ENCODE measurements at regions not wholly inside any gene's neighbourhood (a gene's known extent, or its start where the extent isn't known, plus 50 kb on each side); places are given as distances from the start of the nearest gene placed in this dataset.

DNA sequence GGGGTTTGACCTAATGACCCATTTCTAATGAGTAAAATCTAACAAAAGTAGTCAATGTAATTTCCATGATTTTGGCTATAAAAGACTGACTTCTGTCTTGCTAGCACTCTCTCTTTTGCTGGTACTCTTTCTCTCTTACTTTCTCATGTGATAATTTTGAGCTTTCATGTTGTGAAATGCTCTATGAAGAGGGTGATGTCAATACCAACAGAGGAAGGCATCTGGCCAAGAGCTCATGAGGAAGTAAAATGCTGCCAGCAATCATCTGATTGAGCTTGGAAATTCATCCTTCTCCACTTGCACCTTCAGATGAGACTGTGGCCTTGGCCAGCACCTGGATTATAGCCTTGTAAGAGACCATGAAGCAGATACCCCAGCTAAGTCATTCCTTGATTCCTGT is 347.7 kb downstream of the HS3ST1 start:
- Histone ChIP-seq H3K27me3 (ENCODE audit: control insufficient read depth, insufficient read depth, low read length) (no peaks in the 10 kb centered on the region), H3K4me3 (ENCODE audit: low read length in 3 of 3) (no peak overlapping the region), H3K27ac (ENCODE audit: low read depth in 2 of 2, low read length in 2 of 2) (no peak overlapping the region), H3K9me3 (ENCODE audit: control insufficient read depth in 2 of 3, insufficient read depth in 1 of 3, low read length in 3 of 3) (peaks cover 0 to 4% (median 0%) of the 10 kb centered on the region in 3 donors), H3K4me1 (ENCODE audit: control insufficient read depth in 2 of 3, insufficient read depth in 2 of 3, low read depth in 1 of 3, low read length in 3 of 3) (no peaks in the 10 kb centered on the region), H3K9ac (ENCODE audit: low read length in 3 of 3) (no peak overlapping the region), H3K36me3 (ENCODE audit: control insufficient read depth in 2 of 3, insufficient read depth in 3 of 3, low read length in 3 of 3) (no peaks in the 10 kb centered on the region)
- TF ChIP-seq, protein P1, sequence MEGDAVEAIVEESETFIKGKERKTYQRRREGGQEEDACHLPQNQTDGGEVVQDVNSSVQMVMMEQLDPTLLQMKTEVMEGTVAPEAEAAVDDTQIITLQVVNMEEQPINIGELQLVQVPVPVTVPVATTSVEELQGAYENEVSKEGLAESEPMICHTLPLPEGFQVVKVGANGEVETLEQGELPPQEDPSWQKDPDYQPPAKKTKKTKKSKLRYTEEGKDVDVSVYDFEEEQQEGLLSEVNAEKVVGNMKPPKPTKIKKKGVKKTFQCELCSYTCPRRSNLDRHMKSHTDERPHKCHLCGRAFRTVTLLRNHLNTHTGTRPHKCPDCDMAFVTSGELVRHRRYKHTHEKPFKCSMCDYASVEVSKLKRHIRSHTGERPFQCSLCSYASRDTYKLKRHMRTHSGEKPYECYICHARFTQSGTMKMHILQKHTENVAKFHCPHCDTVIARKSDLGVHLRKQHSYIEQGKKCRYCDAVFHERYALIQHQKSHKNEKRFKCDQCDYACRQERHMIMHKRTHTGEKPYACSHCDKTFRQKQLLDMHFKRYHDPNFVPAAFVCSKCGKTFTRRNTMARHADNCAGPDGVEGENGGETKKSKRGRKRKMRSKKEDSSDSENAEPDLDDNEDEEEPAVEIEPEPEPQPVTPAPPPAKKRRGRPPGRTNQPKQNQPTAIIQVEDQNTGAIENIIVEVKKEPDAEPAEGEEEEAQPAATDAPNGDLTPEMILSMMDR (IDR thresholded peaks at IDR 0.05; ENCODE audit: borderline replicate concordance, extremely low read depth, insufficient read depth): no peak
- intact Hi-C loops (cut with DNase I): no loop called here
- DNase-seq (no peak), FAIRE-seq (no peak)

DNA sequence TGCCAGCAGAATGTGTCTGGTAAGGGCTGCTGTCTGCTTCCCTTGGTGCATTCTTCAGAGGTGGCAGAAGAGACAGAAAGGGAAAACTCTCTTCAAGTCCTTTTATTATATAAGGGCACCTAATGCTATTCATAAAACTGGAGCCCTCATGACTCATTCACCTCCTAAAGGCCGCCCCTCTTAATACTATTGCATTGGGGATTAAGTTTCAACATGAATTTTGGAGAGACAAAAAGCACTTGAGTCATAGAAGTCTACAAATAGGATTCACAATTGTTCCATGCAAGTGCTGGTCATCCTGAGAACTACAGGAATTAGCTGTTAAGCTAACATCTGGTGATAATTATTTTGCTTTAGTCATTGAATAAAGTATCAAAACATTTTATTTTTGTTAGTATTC is 349.5 kb downstream of the HS3ST1 start:
- Histone ChIP-seq H3K4me1 (ENCODE audit: control insufficient read depth in 2 of 3, insufficient read depth in 2 of 3, low read depth in 1 of 3, low read length in 3 of 3) (no peaks in the 10 kb centered on the region), H3K36me3 (ENCODE audit: control insufficient read depth in 2 of 3, insufficient read depth in 3 of 3, low read length in 3 of 3) (no peaks in the 10 kb centered on the region), H3K9ac (ENCODE audit: low read length in 3 of 3) (no peak overlapping the region), H3K9me3 (ENCODE audit: control insufficient read depth in 2 of 3, insufficient read depth in 1 of 3, low read length in 3 of 3) (peaks cover 0 to 4% (median 0%) of the 10 kb centered on the region in 3 donors), H3K4me3 (ENCODE audit: low read length in 3 of 3) (no peak overlapping the region), H3K27me3 (ENCODE audit: control insufficient read depth, insufficient read depth, low read length) (no peaks in the 10 kb centered on the region), H3K27ac (ENCODE audit: low read depth in 2 of 2, low read length in 2 of 2) (no peak overlapping the region)
- TF ChIP-seq, protein P1 (IDR thresholded peaks at IDR 0.05; ENCODE audit: borderline replicate concordance, extremely low read depth, insufficient read depth): no peak
- intact Hi-C loops (cut with DNase I): no loop called here
- FAIRE-seq (no peak), DNase-seq (no peak)

DNA sequence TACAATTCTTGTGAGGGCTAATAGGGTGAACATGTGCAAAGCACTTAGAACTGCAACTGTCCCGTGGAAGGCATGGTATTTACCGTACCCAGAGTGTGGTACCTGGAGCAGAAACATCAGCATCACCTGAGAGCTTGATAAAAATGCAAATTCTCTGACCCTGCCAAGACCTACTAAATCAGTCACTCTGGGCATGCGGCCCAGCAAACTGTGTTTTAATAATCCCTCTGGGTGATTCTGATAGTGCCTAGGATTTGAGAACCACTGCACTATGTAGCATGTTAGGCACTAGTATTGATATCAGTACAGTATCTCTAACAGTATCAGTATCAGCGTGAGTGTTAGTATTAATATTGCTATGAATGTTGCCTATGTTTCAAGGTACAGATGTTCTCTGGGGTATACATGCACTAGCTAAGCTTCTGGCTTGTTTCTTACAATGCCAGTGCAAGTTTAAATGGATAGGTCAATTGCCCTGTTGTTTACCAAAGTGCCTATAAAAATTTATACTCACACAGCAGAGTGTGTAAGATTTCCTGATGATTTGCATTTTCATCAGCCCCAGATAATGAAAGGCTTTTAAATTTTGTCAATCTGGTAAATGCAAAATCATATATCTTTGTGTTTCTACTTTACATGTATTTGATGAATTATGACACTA is 354.0 kb downstream of the HS3ST1 start:
- no peak overlapping the region for H3K4me3 ChIP-seq (ENCODE audit: low read length in 3 of 3)
- DNase-seq (no peak), FAIRE-seq (no peak)
- H3K27me3 ChIP-seq (ENCODE audit: control insufficient read depth, insufficient read depth, low read length): no peaks in the 10 kb centered on the region
- H3K9me3 ChIP-seq (ENCODE audit: control insufficient read depth in 2 of 3, insufficient read depth in 1 of 3, low read length in 3 of 3): no peaks in the 10 kb centered on the region
- H3K36me3 ChIP-seq (ENCODE audit: control insufficient read depth in 2 of 3, insufficient read depth in 3 of 3, low read length in 3 of 3): no peaks in the 10 kb centered on the region
- H3K27ac ChIP-seq (ENCODE audit: low read depth in 2 of 2, low read length in 2 of 2): no peak overlapping the region
- no peak overlapping the region for H3K9ac ChIP-seq (ENCODE audit: low read length in 3 of 3)
- TF ChIP-seq, protein P1 (IDR thresholded peaks at IDR 0.05; ENCODE audit: borderline replicate concordance, extremely low read depth, insufficient read depth): no peak
- intact Hi-C loops (cut with DNase I): no loop called here
- no peaks in the 10 kb centered on the region for H3K4me1 ChIP-seq (ENCODE audit: control insufficient read depth in 2 of 3, insufficient read depth in 2 of 3, low read depth in 1 of 3, low read length in 3 of 3)

DNA sequence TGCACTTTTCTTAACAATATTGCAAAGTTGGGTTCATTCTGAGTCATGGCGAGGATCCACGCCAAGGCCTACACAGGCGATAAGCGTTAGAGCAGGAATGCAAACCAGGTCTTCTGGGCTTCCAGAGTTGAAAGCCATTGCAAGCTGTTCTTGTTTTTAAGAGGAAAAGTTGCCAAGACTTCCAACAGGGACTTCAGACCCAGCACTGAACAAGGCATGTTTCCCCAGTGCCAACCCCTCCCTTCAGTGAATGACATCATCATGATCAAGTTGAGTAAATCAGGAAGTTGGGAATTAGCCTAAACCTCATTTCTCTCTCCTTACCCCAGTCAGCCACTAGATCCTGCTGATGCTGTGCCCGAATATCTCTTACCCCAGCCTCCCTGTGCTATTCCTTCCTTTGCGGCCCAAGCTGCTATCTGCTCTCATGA is 355.1 kb downstream of the HS3ST1 start:
- peak in 1 of 5 donors; percentile 8 for DNase-seq
- no peak overlapping the region for H3K4me3 ChIP-seq (ENCODE audit: low read length in 3 of 3)
- H3K27ac ChIP-seq (ENCODE audit: low read depth in 2 of 2, low read length in 2 of 2): no peak overlapping the region
- no peaks in the 10 kb centered on the region for H3K9me3 ChIP-seq (ENCODE audit: control insufficient read depth in 2 of 3, insufficient read depth in 1 of 3, low read length in 3 of 3)
- no peak for FAIRE-seq
- H3K36me3 ChIP-seq (ENCODE audit: control insufficient read depth in 2 of 3, insufficient read depth in 3 of 3, low read length in 3 of 3): no peaks in the 10 kb centered on the region
- TF ChIP-seq, protein P1 (IDR thresholded peaks at IDR 0.05; ENCODE audit: borderline replicate concordance, extremely low read depth, insufficient read depth): no peak
- H3K27me3 ChIP-seq (ENCODE audit: control insufficient read depth, insufficient read depth, low read length): no peaks in the 10 kb centered on the region
- H3K4me1 ChIP-seq (ENCODE audit: control insufficient read depth in 2 of 3, insufficient read depth in 2 of 3, low read depth in 1 of 3, low read length in 3 of 3): no peaks in the 10 kb centered on the region
- no peak overlapping the region for H3K9ac ChIP-seq (ENCODE audit: low read length in 3 of 3)
- intact Hi-C loops (cut with DNase I): no loop called here

Measured in kidney (tissue), 13 donors.